ENCODE measurements at regions not wholly inside any gene's neighbourhood (a gene's known extent, or its start where the extent isn't known, plus 50 kb on each side); places are given as distances from the start of the nearest gene placed in this dataset.
A peak's percentile ranks its signal among the peaks of the same experiment; 100 is the strongest.
"Not testable (repeated sequence)": the region's sequence is repeated elsewhere in the genome, so short reads cannot be mapped to it uniquely, and the experiment has no call there.

GRCh38 chrX:92692796-92693195 is 913.6 kb downstream of the PCDH11X start:
- intact Hi-C loops (cut with DNase I): not testable (repeated sequence)

DNA sequence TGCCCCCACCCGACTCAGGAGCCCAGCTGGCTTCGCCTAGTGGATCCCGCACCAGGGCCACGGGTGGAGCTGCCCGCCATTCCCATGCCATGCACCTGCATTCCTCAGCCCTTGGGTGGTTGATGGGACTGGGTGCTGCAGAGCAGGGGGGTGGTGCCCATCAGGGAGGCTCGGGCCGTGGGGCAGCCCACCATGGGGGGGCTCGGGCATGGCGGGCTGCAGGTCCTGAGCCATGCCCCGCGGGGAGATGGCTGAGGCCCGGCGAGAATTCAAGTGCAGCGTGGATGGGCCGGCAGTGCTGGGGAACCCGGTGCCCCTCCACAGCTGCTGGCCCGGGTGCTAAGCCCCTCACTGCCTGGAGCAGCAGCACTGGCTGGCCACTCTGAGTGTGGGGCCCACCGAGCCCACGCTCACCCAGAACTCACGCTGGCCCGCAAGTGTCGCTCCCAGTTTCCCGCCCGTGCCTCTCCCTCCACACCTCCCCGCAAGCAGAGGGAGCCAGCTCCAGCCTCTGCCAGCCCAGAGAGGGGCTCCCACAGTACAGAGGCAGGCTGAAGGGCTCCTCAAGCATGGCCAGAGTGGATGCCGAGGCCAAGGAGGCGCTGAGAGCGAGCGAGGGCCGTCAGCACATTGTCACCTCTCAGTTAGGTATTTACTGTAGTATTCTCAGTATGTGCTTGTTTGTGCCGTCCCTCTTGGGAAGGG is 920.4 kb downstream of the PCDH11X start:
- FAIRE-seq; H3K9me3 ChIP-seq (ENCODE audit: control insufficient read depth in 2 of 3, insufficient read depth in 1 of 3, low read length in 3 of 3): not testable (repeated sequence)

More at GRCh38 chrX:92692796-92693195, 913.6 kb downstream of the PCDH11X start:
- not testable (repeated sequence) for H3K4me1 ChIP-seq (ENCODE audit: control insufficient read depth in 2 of 3, insufficient read depth in 2 of 3, low read depth in 1 of 3, low read length in 3 of 3); H3K9ac ChIP-seq (ENCODE audit: low read length in 3 of 3); H3K4me3 ChIP-seq (ENCODE audit: low read length in 3 of 3); H3K36me3 ChIP-seq (ENCODE audit: control insufficient read depth in 2 of 3, insufficient read depth in 3 of 3, low read length in 3 of 3); H3K27ac ChIP-seq (ENCODE audit: low read depth in 2 of 2, low read length in 2 of 2); H3K27me3 ChIP-seq (ENCODE audit: control insufficient read depth, insufficient read depth, low read length); H3K9me3 ChIP-seq (ENCODE audit: control insufficient read depth in 2 of 3, insufficient read depth in 1 of 3, low read length in 3 of 3); FAIRE-seq; DNase-seq

DNA sequence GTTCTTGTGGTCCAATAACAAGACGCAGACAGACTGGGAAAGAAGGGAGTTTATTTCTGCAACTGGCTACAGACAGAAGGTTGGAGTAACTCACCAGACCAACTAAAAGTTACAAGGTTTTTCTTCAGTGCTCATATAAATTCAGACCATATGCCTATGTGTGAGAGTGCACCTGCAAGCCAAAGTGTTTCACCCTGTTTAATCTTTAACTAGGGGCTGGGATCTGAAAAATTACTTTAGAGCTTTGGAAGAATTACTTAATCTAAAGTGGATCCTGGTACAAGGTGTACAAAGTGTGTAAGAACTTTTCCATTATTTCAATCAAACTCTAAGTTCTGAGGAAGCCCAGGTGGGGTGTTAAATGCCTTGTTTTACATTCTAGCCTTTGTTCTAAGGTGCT is 930.6 kb downstream of the PCDH11X start:
- H3K4me3 ChIP-seq (ENCODE audit: low read length in 3 of 3); H3K36me3 ChIP-seq (ENCODE audit: control insufficient read depth in 2 of 3, insufficient read depth in 3 of 3, low read length in 3 of 3); H3K4me1 ChIP-seq (ENCODE audit: control insufficient read depth in 2 of 3, insufficient read depth in 2 of 3, low read depth in 1 of 3, low read length in 3 of 3); H3K27me3 ChIP-seq (ENCODE audit: control insufficient read depth, insufficient read depth, low read length); H3K9me3 ChIP-seq (ENCODE audit: control insufficient read depth in 2 of 3, insufficient read depth in 1 of 3, low read length in 3 of 3); intact Hi-C loops (cut with DNase I); H3K27ac ChIP-seq (ENCODE audit: low read depth in 2 of 2, low read length in 2 of 2); H3K9ac ChIP-seq (ENCODE audit: low read length in 3 of 3): not testable (repeated sequence)
- DNase-seq (peak in 1 of 5 donors; percentile 1), FAIRE-seq (peak; percentile 57)

More for the DNA sequence above, 920.4 kb downstream of the PCDH11X start:
- H3K9ac ChIP-seq (ENCODE audit: low read length in 3 of 3); H3K27ac ChIP-seq (ENCODE audit: low read depth in 2 of 2, low read length in 2 of 2); H3K4me1 ChIP-seq (ENCODE audit: control insufficient read depth in 2 of 3, insufficient read depth in 2 of 3, low read depth in 1 of 3, low read length in 3 of 3); H3K27me3 ChIP-seq (ENCODE audit: control insufficient read depth, insufficient read depth, low read length); intact Hi-C loops (cut with DNase I); H3K4me3 ChIP-seq (ENCODE audit: low read length in 3 of 3); H3K36me3 ChIP-seq (ENCODE audit: control insufficient read depth in 2 of 3, insufficient read depth in 3 of 3, low read length in 3 of 3): not testable (repeated sequence)
- DNase-seq: peak in 1 of 5 donors; percentile 51

Data from kidney (tissue), 10 donors.